ENCODE measurements at regions not wholly inside any gene's neighbourhood (a gene's known extent, or its start where the extent isn't known, plus 50 kb on each side); places are given as distances from the start of the nearest gene placed in this dataset.

- H3K27ac Mint-ChIP-seq: no peak overlapping the region
- ChIA-PET CTCF (no interaction called here), POLR2A (no interaction called here)
- no peak for ATAC-seq
- no peaks in the 10 kb centered on the region for H3K4me1 Mint-ChIP-seq
- H3K36me3 Mint-ChIP-seq: no peaks in the 10 kb centered on the region; the same call in 1 of the 2 replicates
- H3K9me3 Mint-ChIP-seq: peaks cover 27% of the 10 kb centered on the region
- TF ChIP-seq ARID4B (CRISPR knock-in tag; IDR thresholded peaks at IDR 0.05; ENCODE audit: borderline replicate concordance): no peak
- no peak for TF ChIP-seq OVOL2 (CRISPR knock-in tag; IDR thresholded peaks at IDR 0.05; ENCODE audit: borderline replicate concordance)
- TF ChIP-seq ZNF423 (CRISPR knock-in tag; IDR thresholded peaks at IDR 0.05): no peak
- TF ChIP-seq TEAD4 (CRISPR knock-in tag; IDR thresholded peaks at IDR 0.05): no peak
- TF ChIP-seq ZNF263 (CRISPR knock-in tag; IDR thresholded peaks at IDR 0.05; ENCODE audit: low read depth): no peak
- TF ChIP-seq, protein P1, sequence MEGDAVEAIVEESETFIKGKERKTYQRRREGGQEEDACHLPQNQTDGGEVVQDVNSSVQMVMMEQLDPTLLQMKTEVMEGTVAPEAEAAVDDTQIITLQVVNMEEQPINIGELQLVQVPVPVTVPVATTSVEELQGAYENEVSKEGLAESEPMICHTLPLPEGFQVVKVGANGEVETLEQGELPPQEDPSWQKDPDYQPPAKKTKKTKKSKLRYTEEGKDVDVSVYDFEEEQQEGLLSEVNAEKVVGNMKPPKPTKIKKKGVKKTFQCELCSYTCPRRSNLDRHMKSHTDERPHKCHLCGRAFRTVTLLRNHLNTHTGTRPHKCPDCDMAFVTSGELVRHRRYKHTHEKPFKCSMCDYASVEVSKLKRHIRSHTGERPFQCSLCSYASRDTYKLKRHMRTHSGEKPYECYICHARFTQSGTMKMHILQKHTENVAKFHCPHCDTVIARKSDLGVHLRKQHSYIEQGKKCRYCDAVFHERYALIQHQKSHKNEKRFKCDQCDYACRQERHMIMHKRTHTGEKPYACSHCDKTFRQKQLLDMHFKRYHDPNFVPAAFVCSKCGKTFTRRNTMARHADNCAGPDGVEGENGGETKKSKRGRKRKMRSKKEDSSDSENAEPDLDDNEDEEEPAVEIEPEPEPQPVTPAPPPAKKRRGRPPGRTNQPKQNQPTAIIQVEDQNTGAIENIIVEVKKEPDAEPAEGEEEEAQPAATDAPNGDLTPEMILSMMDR (IDR thresholded peaks at IDR 0.05): no peak
- TF ChIP-seq NR1H2 (CRISPR knock-in tag; IDR thresholded peaks at IDR 0.05): no peak
- no peak for TF ChIP-seq ELF4 (CRISPR knock-in tag; IDR thresholded peaks at IDR 0.05; ENCODE audit: low read depth)
- TF ChIP-seq, protein P2, sequence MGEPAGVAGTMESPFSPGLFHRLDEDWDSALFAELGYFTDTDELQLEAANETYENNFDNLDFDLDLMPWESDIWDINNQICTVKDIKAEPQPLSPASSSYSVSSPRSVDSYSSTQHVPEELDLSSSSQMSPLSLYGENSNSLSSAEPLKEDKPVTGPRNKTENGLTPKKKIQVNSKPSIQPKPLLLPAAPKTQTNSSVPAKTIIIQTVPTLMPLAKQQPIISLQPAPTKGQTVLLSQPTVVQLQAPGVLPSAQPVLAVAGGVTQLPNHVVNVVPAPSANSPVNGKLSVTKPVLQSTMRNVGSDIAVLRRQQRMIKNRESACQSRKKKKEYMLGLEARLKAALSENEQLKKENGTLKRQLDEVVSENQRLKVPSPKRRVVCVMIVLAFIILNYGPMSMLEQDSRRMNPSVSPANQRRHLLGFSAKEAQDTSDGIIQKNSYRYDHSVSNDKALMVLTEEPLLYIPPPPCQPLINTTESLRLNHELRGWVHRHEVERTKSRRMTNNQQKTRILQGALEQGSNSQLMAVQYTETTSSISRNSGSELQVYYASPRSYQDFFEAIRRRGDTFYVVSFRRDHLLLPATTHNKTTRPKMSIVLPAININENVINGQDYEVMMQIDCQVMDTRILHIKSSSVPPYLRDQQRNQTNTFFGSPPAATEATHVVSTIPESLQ (CRISPR knock-in tag; IDR thresholded peaks at IDR 0.05): no peak
- no peak for TF ChIP-seq ATF1 (CRISPR knock-in tag; IDR thresholded peaks at IDR 0.05)
- no peak for TF ChIP-seq ZNF219 (CRISPR knock-in tag; IDR thresholded peaks at IDR 0.05; ENCODE audit: borderline replicate concordance)
- TF ChIP-seq STAT6 (CRISPR knock-in tag; conservative IDR thresholded peaks at IDR 0.05; ENCODE audit: low read depth): no peak
- no peak for TF ChIP-seq ETV6 (CRISPR knock-in tag; IDR thresholded peaks at IDR 0.05)
- no peaks in the 10 kb centered on the region for H3K27me3 Mint-ChIP-seq (ENCODE audit: low read depth)
- no peak overlapping the region for H3K4me3 Mint-ChIP-seq
- no peak for DNase-seq (ENCODE audit: low spot score)
These were observed 364.9 kb upstream of the RSPO3 start for GRCh38 chr6:126753606-126754005.

- no peak for ATAC-seq
- Mint-ChIP-seq H3K27me3 (ENCODE audit: low read depth) (no peaks in the 10 kb centered on the region), H3K27ac (no peak overlapping the region), H3K9me3 (peaks cover 9% of the 10 kb centered on the region), H3K4me1 (no peaks in the 10 kb centered on the region), H3K4me3 (no peak overlapping the region), H3K36me3 (no peaks in the 10 kb centered on the region)
- DNase-seq (ENCODE audit: low spot score): no peak
- ChIA-PET POLR2A (no interaction called here), CTCF (no interaction called here)
- TF ChIP-seq USF2 (CRISPR knock-in tag; IDR thresholded peaks at IDR 0.05): no peak
- TF ChIP-seq HMGA2 (CRISPR knock-in tag; IDR thresholded peaks at IDR 0.05): no peak
- TF ChIP-seq, protein P3, sequence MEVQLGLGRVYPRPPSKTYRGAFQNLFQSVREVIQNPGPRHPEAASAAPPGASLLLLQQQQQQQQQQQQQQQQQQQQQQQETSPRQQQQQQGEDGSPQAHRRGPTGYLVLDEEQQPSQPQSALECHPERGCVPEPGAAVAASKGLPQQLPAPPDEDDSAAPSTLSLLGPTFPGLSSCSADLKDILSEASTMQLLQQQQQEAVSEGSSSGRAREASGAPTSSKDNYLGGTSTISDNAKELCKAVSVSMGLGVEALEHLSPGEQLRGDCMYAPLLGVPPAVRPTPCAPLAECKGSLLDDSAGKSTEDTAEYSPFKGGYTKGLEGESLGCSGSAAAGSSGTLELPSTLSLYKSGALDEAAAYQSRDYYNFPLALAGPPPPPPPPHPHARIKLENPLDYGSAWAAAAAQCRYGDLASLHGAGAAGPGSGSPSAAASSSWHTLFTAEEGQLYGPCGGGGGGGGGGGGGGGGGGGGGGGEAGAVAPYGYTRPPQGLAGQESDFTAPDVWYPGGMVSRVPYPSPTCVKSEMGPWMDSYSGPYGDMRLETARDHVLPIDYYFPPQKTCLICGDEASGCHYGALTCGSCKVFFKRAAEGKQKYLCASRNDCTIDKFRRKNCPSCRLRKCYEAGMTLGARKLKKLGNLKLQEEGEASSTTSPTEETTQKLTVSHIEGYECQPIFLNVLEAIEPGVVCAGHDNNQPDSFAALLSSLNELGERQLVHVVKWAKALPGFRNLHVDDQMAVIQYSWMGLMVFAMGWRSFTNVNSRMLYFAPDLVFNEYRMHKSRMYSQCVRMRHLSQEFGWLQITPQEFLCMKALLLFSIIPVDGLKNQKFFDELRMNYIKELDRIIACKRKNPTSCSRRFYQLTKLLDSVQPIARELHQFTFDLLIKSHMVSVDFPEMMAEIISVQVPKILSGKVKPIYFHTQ (CRISPR knock-in tag; IDR thresholded peaks at IDR 0.05): no peak
- no peak for TF ChIP-seq ZNF263 (CRISPR knock-in tag; IDR thresholded peaks at IDR 0.05; ENCODE audit: low read depth)
- TF ChIP-seq SMAD3 (CRISPR knock-in tag; IDR thresholded peaks at IDR 0.05; ENCODE audit: borderline replicate concordance): no peak
- TF ChIP-seq FOXP4 (CRISPR knock-in tag; IDR thresholded peaks at IDR 0.05): no peak
- TF ChIP-seq NFYB (CRISPR knock-in tag; conservative IDR thresholded peaks at IDR 0.05; ENCODE audit: low read depth): no peak
These were observed 356.6 kb upstream of the RSPO3 start for GRCh38 chr6:126761854-126762253.

Data from WTC11 (cell line).